ENCODE measurements at regions not wholly inside any gene's neighbourhood (a gene's known extent, or its start where the extent isn't known, plus 50 kb on each side); places are given as distances from the start of the nearest gene placed in this dataset.

GRCh38 chr5:130324953-130325671, 420.8 kb downstream of the CHSY3 start:
- no peaks in the 10 kb centered on the region for H3K9me3 ChIP-seq (replicated peaks; ENCODE audit: control insufficient read depth, insufficient read depth, low read depth, low read length)
- POLR2A ChIA-PET, result no interaction called here
- H4K20me1 ChIP-seq (replicated peaks; ENCODE audit: control insufficient read depth, insufficient read depth, low read length), result no peaks in the 10 kb centered on the region
- H3K36me3 ChIP-seq (ENCODE audit: control insufficient read depth, insufficient read depth, low read length), result no peaks in the 10 kb centered on the region
- no peak overlapping the region for H3K9ac ChIP-seq (ENCODE audit: insufficient read depth in 1 of 2, low read depth in 2 of 2, low read length in 2 of 2)
- H3K27me3 ChIP-seq (ENCODE audit: control insufficient read depth in 2 of 2, insufficient read depth in 2 of 2, low read length in 2 of 2), result no peaks in the 10 kb centered on the region
- H3K9me1 ChIP-seq (ENCODE audit: control insufficient read depth, insufficient read depth, low read length), result no peaks in the 10 kb centered on the region
- no peak overlapping the region for H2AFZ ChIP-seq (ENCODE audit: low read depth, low read length)
- BruUV-seq (replicated peaks), result no TSS peak
- intact Hi-C loops (cut with micrococcal nuclease) (no loop called here), in situ Hi-C loops (cut with MboI) (no loop called here)
- CTCF ChIA-PET (ENCODE audit: low intra/inter-chr PET ratio), result no interaction called here
- no peak for ATAC-seq
- H3K4me3 ChIP-seq, result no peak overlapping the region
- H3K4me1 ChIP-seq (replicated peaks in 1 of 2; ENCODE audit: control insufficient read depth in 2 of 2, insufficient read depth in 2 of 2, low read length in 2 of 2), result no peaks in the 10 kb centered on the region
- no peak overlapping the region for H3K27ac ChIP-seq (ENCODE audit: extremely low read depth, low read depth, low read length)
- WGBS (ENCODE audit: insufficient coverage, low coverage, missing lambda C conversion rate), result 2% methylated on average over 7 of the region's 7 CpGs
- no peak overlapping the region for H3K4me2 ChIP-seq (ENCODE audit: insufficient read depth, low read length)
- FAIRE-seq, result no peak
- no peak for DNase-seq (ENCODE audit: extremely low read depth in 1 of 4, low spot score in 3 of 4)
- H3K79me2 ChIP-seq (ENCODE audit: control insufficient read depth, insufficient read depth, low read length), result no peaks in the 10 kb centered on the region
- TF ChIP-seq, protein P1, sequence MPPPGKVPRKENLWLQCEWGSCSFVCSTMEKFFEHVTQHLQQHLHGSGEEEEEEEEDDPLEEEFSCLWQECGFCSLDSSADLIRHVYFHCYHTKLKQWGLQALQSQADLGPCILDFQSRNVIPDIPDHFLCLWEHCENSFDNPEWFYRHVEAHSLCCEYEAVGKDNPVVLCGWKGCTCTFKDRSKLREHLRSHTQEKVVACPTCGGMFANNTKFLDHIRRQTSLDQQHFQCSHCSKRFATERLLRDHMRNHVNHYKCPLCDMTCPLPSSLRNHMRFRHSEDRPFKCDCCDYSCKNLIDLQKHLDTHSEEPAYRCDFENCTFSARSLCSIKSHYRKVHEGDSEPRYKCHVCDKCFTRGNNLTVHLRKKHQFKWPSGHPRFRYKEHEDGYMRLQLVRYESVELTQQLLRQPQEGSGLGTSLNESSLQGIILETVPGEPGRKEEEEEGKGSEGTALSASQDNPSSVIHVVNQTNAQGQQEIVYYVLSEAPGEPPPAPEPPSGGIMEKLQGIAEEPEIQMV (tag; conservative IDR thresholded peaks at IDR 0.05; ENCODE audit: low read depth), result no peak
- TF ChIP-seq EP300 (IDR thresholded peaks at IDR 0.05; ENCODE audit: low read length), result no peak
- no peak for TF ChIP-seq ZBTB8A (IDR thresholded peaks at IDR 0.05; ENCODE audit: partially characterized antibody)
- no peak for TF ChIP-seq MECOM (CRISPR knock-in tag; IDR thresholded peaks at IDR 0.05)
- TF ChIP-seq RBM14 (IDR thresholded peaks at IDR 0.05; ENCODE audit: borderline replicate concordance, insufficient read depth, low read depth, low read length), result no peak
- no peak for TF ChIP-seq TAL1 (IDR thresholded peaks at IDR 0.05)
- TF ChIP-seq MITF (IDR thresholded peaks at IDR 0.05), result no peak
- TF ChIP-seq ZBTB33 (CRISPR knock-in tag; IDR thresholded peaks at IDR 0.05), result no peak
- no peak for TF ChIP-seq DMBX1 (CRISPR knock-in tag; IDR thresholded peaks at IDR 0.05; ENCODE audit: borderline replicate concordance)
- TF ChIP-seq GATA2 (CRISPR knock-in tag; IDR thresholded peaks at IDR 0.05), result no peak
- TF ChIP-seq, protein P2, sequence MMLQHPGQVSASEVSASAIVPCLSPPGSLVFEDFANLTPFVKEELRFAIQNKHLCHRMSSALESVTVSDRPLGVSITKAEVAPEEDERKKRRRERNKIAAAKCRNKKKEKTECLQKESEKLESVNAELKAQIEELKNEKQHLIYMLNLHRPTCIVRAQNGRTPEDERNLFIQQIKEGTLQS (IDR thresholded peaks at IDR 0.05), result no peak
- TF ChIP-seq, protein P2 (CRISPR knock-in tag; conservative IDR thresholded peaks at IDR 0.05), result no peak
- TF ChIP-seq SMARCB1 (IDR thresholded peaks at IDR 0.05; ENCODE audit: insufficient read length, low read depth), result no peak
